ENCODE measurements at regions not wholly inside any gene's neighbourhood (a gene's known extent, or its start where the extent isn't known, plus 50 kb on each side); places are given as distances from the start of the nearest gene placed in this dataset.

- Mint-ChIP-seq H3K36me3 (ENCODE audit: low read depth) (no peaks in the 10 kb centered on the region), H3K4me1 (peaks cover 10% of the 10 kb centered on the region), H3K9me3 (peaks cover 5% of the 10 kb centered on the region), H3K27me3 (ENCODE audit: low read depth) (no peaks in the 10 kb centered on the region), H3K4me3 (no peak overlapping the region), H3K27ac (ENCODE audit: unreplicated experiment) (no peak overlapping the region)
- TF ChIP-seq CTCF (conservative IDR thresholded peaks at IDR 0.05) = no peak
- no peak for DNase-seq (ENCODE audit: low read depth, low spot score)
Observed at GRCh38 chr5:145554399-145554798, 280.7 kb downstream of the PRELID2 start.

- Mint-ChIP-seq H3K27ac (ENCODE audit: unreplicated experiment) (no peak overlapping the region), H3K9me3 (peaks cover 5% of the 10 kb centered on the region), H3K27me3 (ENCODE audit: low read depth) (no peaks in the 10 kb centered on the region), H3K4me1 (peaks cover 10% of the 10 kb centered on the region), H3K4me3 (no peak overlapping the region), H3K36me3 (ENCODE audit: low read depth) (no peaks in the 10 kb centered on the region)
- no peak for TF ChIP-seq CTCF (conservative IDR thresholded peaks at IDR 0.05)
- no peak for DNase-seq (ENCODE audit: low read depth, low spot score)
Observed at GRCh38 chr5:145553177-145553576, 282.0 kb downstream of the PRELID2 start.

GRCh38 chr5:145551714-145552113 lies 283.4 kb downstream of the PRELID2 start:
- Mint-ChIP-seq H3K27ac (ENCODE audit: unreplicated experiment) (no peak overlapping the region), H3K36me3 (ENCODE audit: low read depth) (no peaks in the 10 kb centered on the region), H3K27me3 (ENCODE audit: low read depth) (no peaks in the 10 kb centered on the region), H3K9me3 (peaks cover 3% of the 10 kb centered on the region), H3K4me3 (no peak overlapping the region), H3K4me1 (peaks cover 10% of the 10 kb centered on the region)
- no peak for TF ChIP-seq CTCF (conservative IDR thresholded peaks at IDR 0.05)
- no peak for DNase-seq (ENCODE audit: low read depth, low spot score)

- Mint-ChIP-seq H3K9me3 (no peaks in the 10 kb centered on the region), H3K36me3 (ENCODE audit: low read depth) (no peaks in the 10 kb centered on the region), H3K27ac (ENCODE audit: unreplicated experiment) (no peak overlapping the region), H3K27me3 (ENCODE audit: low read depth) (no peaks in the 10 kb centered on the region), H3K4me3 (no peak overlapping the region), H3K4me1 (no peaks in the 10 kb centered on the region)
- TF ChIP-seq CTCF (conservative IDR thresholded peaks at IDR 0.05) = no peak
- DNase-seq (ENCODE audit: low read depth, low spot score) = no peak
Observed at GRCh38 chr5:145548097-145548496, 287.0 kb downstream of the PRELID2 start.

- Mint-ChIP-seq H3K27ac (ENCODE audit: unreplicated experiment) (no peak overlapping the region), H3K4me3 (no peak overlapping the region), H3K4me1 (no peaks in the 10 kb centered on the region), H3K36me3 (ENCODE audit: low read depth) (no peaks in the 10 kb centered on the region), H3K27me3 (ENCODE audit: low read depth) (no peaks in the 10 kb centered on the region), H3K9me3 (no peaks in the 10 kb centered on the region)
- no peak for TF ChIP-seq CTCF (conservative IDR thresholded peaks at IDR 0.05)
- DNase-seq (ENCODE audit: low read depth, low spot score) = no peak
Observed at GRCh38 chr5:145544401-145544800, 290.7 kb downstream of the PRELID2 start.

- H3K27ac Mint-ChIP-seq (ENCODE audit: unreplicated experiment) = no peak overlapping the region
- no peaks in the 10 kb centered on the region for H3K4me1 Mint-ChIP-seq
- H3K4me3 Mint-ChIP-seq = no peak overlapping the region
- no peak for DNase-seq (ENCODE audit: low read depth, low spot score)
- H3K27me3 Mint-ChIP-seq (ENCODE audit: low read depth) = no peaks in the 10 kb centered on the region
- no peaks in the 10 kb centered on the region for H3K36me3 Mint-ChIP-seq (ENCODE audit: low read depth)
- TF ChIP-seq CTCF (conservative IDR thresholded peaks at IDR 0.05) = no peak
- H3K9me3 Mint-ChIP-seq = no peaks in the 10 kb centered on the region
Observed at GRCh38 chr5:145543968-145544367, 291.2 kb downstream of the PRELID2 start.
